Right lobe of liver (tissue), 6 donors: ENCODE measurements at regions not wholly inside any gene's neighbourhood (a gene's known extent, or its start where the extent isn't known, plus 50 kb on each side); places are given as distances from the start of the nearest gene placed in this dataset.
A peak's percentile ranks its signal among the peaks of the same experiment; 100 is the strongest.

Experiments used
- ATAC-seq, 4 donors: fragments of 200-7000 bp; cut with Tn5 transposase; one replicate each; pipeline ENCODE4 v1.9.1; 2020; ENCODE audit warnings: mild to moderate bottlenecking in 4 of 4, moderate library complexity in 4 of 4
- DNase-seq, 3 donors: peaks; one replicate each; pipeline ENCODE4 v3.0.0-alpha.2; 2020
- H3K27ac ChIP-seq, 3 donors: fragments of 200-600 bp; one replicate each; pipeline ENCODE4 v1.8.0; 2022
- H3K27me3 ChIP-seq, 2 donors: fragments of 200-600 bp; one replicate each; pipeline ENCODE4 v1.8.0; 2022
- H3K36me3 ChIP-seq, 4 donors: fragments of 200-600 bp; sonication (generic) in 1 of 4; one replicate each; pipeline versions ENCODE4 v1.5.1 to v1.8.0; 2017 to 2022; ENCODE audit warnings: control low read depth in 1 of 4
- H3K4me1 ChIP-seq, 4 donors: fragments of 200-600 bp; sonication (generic) in 1 of 4; one replicate each; pipeline versions ENCODE4 v1.5.1 to v1.8.0; 2017 to 2022; ENCODE audit warnings: control low read depth in 1 of 4
- H3K4me3 ChIP-seq, 3 donors: fragments of 200-600 bp; one replicate each; pipeline ENCODE4 v1.8.0; 2022
- H3K9me3 ChIP-seq, 4 donors: fragments of 200-600 bp; sonication (generic) in 1 of 4; one replicate each; pipeline versions ENCODE4 v1.5.1 to v1.8.0; 2017 to 2022; ENCODE audit warnings: control low read depth in 1 of 4
- POLR2A ChIP-seq: fragments of 450-650 bp; IDR thresholded peaks from one replicate; pipeline ENCODE4 v1.6.1; 2017; ENCODE audit warnings: antibody characterized with exemption, mild to moderate bottlenecking
- WGBS: methylation state at CpG from one replicate; pipeline ENCODE4 v1.1.6; 2018; ENCODE audit warnings: low coverage, low lambda C conversion rate; ENCODE audit not compliant: insufficient coverage; ENCODE audit errors: missing lambda C conversion rate; 5-methylcytosine and 5-hydroxymethylcytosine counted together
- intact Hi-C, 2 donors: fragments of 100-400 bp; cut with DNase I; formaldehyde crosslinking; loops; one replicate each; pipeline versions ENCODE4 v1.11.2 to v1.14.1; 2022
- TF ChIP-seq, protein P1 (sequence below), 4 donors: fragments of 200-600 bp in 3 of 4; fragments of 450-650 bp in 1 of 4; IDR thresholded peaks; one replicate each; pipeline versions ENCODE4 v1.5.1 to v1.8.0; 2016 to 2022; ENCODE audit warnings: antibody characterized with exemption in 4 of 4, mild to moderate bottlenecking in 2 of 4
- donor health status: DM: no; HTN: yes; CAD: no.
- donor health status: DM: no; HTN: no; CAD: no.
- donor health status: DM: no; HTN: no; CAD: no.
- donor health status: DM: no; HTN: yes; CAD: no.
- donor health status: DM: no; HTN: yes; CAD: no.

DNA sequence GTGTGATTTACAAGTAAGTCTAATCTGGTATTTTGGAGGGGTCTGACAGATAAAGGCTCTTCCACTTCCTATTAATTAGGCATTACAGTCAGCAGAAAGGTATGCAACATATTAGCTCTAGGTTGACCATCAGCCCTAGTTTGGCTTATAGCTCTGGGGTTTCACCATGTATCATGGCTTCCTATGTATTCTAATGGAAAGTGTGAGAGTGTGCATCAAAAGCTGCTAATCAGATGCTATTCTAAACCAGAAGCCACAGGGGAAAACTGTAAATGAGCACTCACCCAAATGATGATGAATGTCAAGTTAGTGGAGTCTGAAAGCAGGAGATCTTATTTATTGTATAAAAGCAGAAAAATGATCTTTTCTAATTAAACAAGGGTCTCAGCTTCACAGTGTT, 149.2 kb upstream of the MITF start:
- Histone ChIP-seq H3K36me3 (no peaks in the 10 kb centered on the region), H3K9me3 (peaks cover 0 to 5% (median 0%) of the 10 kb centered on the region in 4 donors), H3K27me3 (no peaks in the 10 kb centered on the region), H3K27ac (no peak overlapping the region), H3K4me3 (no peak overlapping the region), H3K4me1 (no peaks in the 10 kb centered on the region)
- ATAC-seq (no peak), DNase-seq (no peak)
- intact Hi-C loops = no loop called here
- TF ChIP-seq, protein P1, sequence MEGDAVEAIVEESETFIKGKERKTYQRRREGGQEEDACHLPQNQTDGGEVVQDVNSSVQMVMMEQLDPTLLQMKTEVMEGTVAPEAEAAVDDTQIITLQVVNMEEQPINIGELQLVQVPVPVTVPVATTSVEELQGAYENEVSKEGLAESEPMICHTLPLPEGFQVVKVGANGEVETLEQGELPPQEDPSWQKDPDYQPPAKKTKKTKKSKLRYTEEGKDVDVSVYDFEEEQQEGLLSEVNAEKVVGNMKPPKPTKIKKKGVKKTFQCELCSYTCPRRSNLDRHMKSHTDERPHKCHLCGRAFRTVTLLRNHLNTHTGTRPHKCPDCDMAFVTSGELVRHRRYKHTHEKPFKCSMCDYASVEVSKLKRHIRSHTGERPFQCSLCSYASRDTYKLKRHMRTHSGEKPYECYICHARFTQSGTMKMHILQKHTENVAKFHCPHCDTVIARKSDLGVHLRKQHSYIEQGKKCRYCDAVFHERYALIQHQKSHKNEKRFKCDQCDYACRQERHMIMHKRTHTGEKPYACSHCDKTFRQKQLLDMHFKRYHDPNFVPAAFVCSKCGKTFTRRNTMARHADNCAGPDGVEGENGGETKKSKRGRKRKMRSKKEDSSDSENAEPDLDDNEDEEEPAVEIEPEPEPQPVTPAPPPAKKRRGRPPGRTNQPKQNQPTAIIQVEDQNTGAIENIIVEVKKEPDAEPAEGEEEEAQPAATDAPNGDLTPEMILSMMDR (IDR thresholded peaks at IDR 0.05) = no peak
- TF ChIP-seq POLR2A = no peak

DNA sequence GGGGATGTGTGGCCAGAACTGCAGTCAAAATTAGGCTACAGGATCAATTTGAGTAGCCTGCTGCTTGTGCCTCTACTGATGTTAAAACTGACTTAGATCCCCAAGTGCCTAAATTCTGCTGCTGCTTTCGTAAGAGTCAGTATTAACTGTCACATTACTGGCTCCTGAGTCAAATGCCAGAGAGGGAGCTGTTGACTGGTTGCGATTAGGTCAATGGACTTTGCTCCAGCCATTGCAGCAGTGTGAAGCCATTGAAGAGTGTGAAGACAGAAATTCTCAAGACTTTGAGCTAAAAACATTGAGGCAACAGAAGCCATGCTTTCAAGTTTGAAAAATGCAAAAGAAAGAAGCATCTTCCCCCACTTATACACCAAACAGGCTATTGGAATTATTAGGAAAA, 151.1 kb upstream of the MITF start:
- TF ChIP-seq POLR2A = no peak
- TF ChIP-seq, protein P1 (IDR thresholded peaks at IDR 0.05) = no peak
- DNase-seq (no peak), ATAC-seq (peak in 2 of 4 donors; percentile 28 to 59)
- Histone ChIP-seq H3K4me1 (no peaks in the 10 kb centered on the region), H3K27me3 (no peaks in the 10 kb centered on the region), H3K27ac (no peak overlapping the region), H3K4me3 (no peak overlapping the region), H3K36me3 (no peaks in the 10 kb centered on the region), H3K9me3 (peaks cover 0 to 5% (median 0%) of the 10 kb centered on the region in 4 donors)
- intact Hi-C loops = no loop called here
- WGBS = 54% methylated on average over 2 of the region's 2 CpGs

GRCh38 chr3:69585472-69585871, 153.8 kb upstream of the MITF start:
- TF ChIP-seq POLR2A = no peak
- TF ChIP-seq, protein P1 (IDR thresholded peaks at IDR 0.05) = no peak
- Histone ChIP-seq H3K36me3 (no peaks in the 10 kb centered on the region), H3K4me1 (no peaks in the 10 kb centered on the region), H3K27ac (no peak overlapping the region), H3K4me3 (no peak overlapping the region), H3K9me3 (peaks cover 0 to 5% (median 0%) of the 10 kb centered on the region in 4 donors), H3K27me3 (no peaks in the 10 kb centered on the region)
- DNase-seq (no peak), ATAC-seq (no peak)
- 92% methylated on average over 1 of the region's 1 CpG for WGBS
- intact Hi-C loops = no loop called here

- WGBS = 57% methylated on average over 4 of the region's 4 CpGs
These were observed 157.2 kb upstream of the MITF start for GRCh38 chr3:69582044-69582443.

More at GRCh38 chr3:69582044-69582443, 157.2 kb upstream of the MITF start:
- no peaks in the 10 kb centered on the region for H3K4me1 ChIP-seq
- no peak overlapping the region for H3K27ac ChIP-seq
- intact Hi-C loops = no loop called here
- H3K9me3 ChIP-seq = peaks cover 0 to 3% (median 0%) of the 10 kb centered on the region in 4 donors
- no peak for ATAC-seq
- H3K27me3 ChIP-seq = no peaks in the 10 kb centered on the region
- H3K4me3 ChIP-seq = no peak overlapping the region
- H3K36me3 ChIP-seq = no peaks in the 10 kb centered on the region
- no peak for DNase-seq
- TF ChIP-seq, protein P1 (IDR thresholded peaks at IDR 0.05) = no peak
- no peak for TF ChIP-seq POLR2A
